ENCODE measurements at regions not wholly inside any gene's neighbourhood (a gene's known extent, or its start where the extent isn't known, plus 50 kb on each side); places are given as distances from the start of the nearest gene placed in this dataset.

DNA sequence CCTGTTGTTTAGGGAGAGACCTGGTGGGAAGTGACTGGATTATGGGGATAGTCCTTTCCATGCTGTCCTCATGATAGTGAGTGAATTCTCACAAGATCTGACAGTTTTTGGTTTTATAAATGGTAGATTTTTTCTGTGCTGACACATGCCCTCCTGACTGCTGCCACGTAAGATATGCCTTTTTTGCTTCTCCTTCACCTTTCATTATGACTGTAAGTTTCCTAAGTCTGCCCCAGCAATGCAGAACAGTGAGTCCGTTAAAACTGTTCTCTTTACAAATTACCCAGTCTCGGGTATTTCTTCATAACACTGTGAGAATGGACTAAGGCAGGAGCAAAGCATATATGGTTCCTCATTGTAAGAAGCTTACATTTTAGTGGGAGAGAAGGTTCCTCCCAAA is 1727.2 kb downstream of the NCAM2 start:
- TF ChIP-seq, protein P1, sequence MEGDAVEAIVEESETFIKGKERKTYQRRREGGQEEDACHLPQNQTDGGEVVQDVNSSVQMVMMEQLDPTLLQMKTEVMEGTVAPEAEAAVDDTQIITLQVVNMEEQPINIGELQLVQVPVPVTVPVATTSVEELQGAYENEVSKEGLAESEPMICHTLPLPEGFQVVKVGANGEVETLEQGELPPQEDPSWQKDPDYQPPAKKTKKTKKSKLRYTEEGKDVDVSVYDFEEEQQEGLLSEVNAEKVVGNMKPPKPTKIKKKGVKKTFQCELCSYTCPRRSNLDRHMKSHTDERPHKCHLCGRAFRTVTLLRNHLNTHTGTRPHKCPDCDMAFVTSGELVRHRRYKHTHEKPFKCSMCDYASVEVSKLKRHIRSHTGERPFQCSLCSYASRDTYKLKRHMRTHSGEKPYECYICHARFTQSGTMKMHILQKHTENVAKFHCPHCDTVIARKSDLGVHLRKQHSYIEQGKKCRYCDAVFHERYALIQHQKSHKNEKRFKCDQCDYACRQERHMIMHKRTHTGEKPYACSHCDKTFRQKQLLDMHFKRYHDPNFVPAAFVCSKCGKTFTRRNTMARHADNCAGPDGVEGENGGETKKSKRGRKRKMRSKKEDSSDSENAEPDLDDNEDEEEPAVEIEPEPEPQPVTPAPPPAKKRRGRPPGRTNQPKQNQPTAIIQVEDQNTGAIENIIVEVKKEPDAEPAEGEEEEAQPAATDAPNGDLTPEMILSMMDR (IDR thresholded peaks at IDR 0.05): no peak
- TF ChIP-seq POLR2A (IDR thresholded peaks at IDR 0.05) (no peak), POLR2AphosphoS5 (IDR thresholded peaks at IDR 0.05) (no peak), EP300 (IDR thresholded peaks at IDR 0.05) (no peak)

Measured in upper lobe of left lung (tissue), 4 donors.